IPS DF 19.7 (cell line): ENCODE measurements at regions not wholly inside any gene's neighbourhood (a gene's known extent, or its start where the extent isn't known, plus 50 kb on each side); places are given as distances from the start of the nearest gene placed in this dataset.
"Not testable (repeated sequence)": the region's sequence is repeated elsewhere in the genome, so short reads cannot be mapped to it uniquely, and the experiment has no call there.

Experiments
- DNase-seq: peaks from one replicate; pipeline ENCODE4 v3.0.0-alpha.2; 2013; ENCODE audit warnings: low read depth, low spot score

DNA sequence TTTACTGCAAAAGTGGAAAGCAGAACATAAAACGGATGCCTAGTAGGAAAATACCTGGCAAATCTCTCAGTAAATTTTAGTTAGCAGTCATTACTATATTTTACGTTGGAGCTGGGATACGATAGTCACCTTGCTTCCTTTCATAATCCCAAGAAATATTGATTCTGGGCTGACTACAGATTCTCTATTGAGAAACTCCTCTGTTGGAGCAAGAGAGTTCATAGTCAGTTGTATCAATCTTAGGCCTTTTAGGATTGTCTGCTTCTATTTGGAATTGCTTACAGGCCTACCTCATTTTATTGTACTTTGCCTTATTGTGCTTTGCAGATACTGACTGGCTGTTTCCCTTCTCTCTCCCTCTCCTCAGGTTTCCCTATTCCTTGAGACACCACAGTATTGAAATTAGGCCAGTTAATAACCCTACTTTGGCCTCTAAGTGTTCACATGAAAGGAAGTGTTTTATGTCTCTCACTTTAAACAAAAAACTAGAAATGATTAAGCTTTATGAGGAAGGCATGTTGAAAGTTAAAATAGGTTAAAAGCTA, 233.7 kb upstream of the TARS1 start:
- DNase-seq: no peak

DNA sequence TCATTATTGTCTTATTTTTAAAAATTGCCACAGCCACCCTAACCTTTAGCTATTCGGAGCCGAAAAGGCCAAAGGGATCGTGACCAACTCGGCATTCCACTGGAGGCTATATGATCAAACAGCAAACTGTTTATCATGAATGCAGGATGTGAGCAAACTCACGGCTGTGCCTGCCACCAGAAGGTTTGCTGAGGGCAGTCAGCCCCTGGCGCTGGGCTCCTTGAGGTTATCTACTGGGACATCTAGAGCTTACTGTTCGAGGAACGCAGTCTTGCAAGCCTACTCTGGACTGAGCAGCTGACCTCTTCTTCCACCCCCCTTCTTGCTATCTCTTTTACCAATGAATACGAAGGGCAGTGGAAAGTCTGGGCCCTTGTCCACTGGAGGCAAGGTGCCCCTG, 231.5 kb upstream of the TARS1 start:
- no peak for DNase-seq

DNA sequence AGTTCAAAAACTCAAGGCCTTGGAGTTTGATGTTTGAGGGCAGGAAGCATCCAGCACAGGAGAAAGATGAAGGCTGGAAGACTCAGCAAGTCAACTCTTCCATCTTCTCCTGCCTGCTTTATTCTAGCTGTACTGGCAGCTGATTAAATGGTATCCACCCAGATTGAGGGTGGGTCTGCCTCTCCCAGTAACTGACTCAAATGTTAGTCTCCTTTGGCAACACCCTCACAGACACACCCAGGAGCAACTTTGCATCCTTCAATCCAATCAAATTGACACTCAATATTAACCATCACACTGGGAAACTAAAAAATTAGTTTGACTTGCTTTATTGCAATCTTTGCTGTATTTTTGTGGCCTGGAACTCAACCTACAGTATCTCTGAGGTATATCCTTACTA, 230.5 kb upstream of the TARS1 start:
- not testable (repeated sequence) for DNase-seq

DNA sequence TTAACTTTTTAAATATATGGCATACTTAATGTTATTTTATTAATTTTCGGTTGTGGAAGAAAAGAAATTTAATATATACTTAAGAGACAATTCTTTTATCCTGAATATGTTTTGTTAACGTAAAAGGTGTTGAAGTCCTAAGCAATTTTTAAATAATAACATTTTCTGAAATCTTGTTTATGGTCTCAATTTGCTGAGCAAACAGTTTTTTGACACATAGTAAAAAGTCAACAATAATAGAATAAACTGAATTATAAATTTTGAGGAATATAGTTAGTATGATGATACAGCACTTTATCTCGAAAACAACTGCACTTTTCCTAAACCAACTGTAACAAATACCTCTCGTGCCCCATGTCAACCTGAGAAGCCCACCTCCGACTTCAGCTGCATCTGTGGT, 229.8 kb upstream of the TARS1 start:
- DNase-seq: no peak

DNA sequence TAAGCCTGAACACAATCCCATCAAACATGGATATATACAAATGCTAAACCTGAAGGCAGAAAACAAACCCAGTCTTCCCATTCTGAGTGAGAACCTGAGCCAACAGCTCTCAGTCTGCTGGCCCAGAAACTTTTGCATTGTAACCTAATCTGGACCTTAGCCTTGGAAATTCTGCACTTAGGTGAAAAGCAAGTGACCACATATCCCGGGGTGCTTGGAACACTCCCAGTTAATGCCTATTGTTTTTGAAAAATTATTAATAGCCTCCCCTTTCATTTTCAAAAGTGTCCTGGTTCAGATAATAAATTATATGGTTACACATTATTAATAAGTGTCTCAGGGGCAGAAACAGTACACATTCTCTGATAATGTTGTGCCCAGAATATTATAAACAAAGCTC, 228.3 kb upstream of the TARS1 start:
- DNase-seq: no peak

DNA sequence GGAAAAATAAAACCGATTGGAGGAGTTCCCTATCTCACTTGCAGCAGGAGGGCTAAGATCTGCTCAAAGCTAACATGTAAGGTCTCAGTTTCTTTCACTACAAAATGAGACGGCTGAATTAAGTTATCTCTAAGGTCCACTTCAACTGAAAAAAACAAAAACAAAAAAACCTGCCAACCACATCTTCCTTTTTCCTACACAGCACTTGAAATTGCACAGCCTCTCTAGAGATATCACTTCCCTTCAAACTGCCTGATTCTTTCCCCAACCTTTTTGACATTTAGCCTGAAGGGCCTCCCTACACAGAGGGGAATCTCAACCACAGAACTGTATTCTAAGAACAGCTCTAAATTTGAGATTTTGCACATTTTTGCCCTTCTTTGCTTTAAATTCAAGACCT, 227.9 kb upstream of the TARS1 start:
- DNase-seq: no peak

DNA sequence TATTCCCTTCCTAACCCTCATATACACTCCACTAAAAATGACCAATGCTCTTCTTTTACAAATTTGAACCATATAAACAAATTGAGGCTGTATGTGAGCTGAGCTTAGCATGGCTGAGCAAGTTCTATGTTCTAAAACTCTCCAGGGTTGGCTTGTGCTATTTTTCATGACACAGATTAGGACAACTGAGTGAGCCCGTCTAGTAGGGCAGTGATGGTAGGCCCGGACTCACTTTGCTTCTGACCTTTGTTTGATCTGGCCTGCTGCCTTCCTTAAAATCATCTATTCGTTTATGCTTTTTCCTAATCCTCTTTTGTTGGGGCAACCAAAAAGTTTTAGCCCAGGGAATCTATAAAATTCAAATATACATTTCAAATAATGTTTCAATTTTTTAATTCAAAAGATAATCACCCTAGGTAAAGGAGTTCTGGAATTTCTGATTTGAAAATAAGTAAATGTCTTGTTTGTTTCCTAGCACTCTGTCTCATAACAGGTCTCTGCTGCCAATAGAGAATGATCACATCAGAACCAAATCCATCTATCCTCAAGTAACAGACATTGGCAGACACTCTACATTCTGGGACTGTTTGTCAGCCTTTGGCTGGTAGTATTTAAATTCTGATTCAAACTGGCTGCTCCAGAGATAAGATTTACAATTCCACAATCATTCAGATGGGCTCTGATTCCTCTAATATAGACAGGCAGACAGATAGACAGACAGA, 217.0 kb upstream of the TARS1 start:
- no peak for DNase-seq

DNA sequence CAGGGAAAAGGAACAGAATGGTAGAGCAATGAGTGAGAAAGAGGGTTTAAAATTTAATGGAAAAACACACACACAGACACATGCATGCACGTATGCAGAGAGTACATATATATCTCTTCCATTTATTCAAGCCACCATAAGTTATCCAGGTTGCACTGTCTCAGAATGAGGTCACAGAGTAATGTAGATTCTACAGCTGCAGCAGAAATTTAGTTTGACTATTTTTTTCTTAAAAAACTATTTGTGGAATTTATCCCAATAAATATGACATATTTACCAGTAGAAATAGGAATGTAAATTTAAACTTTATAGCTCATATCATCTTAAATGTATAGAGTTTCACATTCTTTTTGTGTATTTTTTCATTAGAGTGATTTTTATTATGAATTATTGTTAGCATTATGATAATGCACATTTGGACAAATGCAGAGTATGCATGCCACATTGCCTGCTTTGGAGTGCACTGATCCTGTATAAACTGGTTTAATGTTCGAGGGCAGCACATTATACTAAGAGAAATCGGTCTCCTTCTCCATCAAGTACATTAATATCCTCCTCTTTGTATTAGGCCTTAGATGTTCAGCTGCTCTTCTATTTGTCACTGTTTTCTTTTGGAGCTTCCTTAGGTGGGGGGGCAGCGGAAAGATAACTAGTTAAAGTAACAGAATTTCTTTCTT, 216.3 kb upstream of the TARS1 start:
- no peak for DNase-seq

DNA sequence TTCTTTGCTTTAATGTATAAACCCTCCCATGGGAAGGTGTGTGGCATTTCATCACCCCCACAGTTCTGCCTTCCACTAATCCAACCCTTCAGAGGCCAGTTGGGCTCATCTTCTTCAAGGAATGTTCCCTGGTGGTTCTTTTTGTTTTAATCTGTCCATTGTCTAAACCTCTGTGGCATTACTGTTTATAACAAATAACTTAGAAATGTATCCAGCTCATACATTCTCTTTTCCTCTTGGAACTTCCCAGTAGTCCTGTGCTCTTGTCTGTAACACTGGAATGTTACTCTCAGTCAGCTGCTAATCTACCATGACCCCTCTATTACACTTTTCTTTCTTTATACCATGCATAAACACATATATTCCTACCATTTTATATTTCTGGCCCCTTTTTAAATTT, 213.5 kb upstream of the TARS1 start:
- DNase-seq: no peak

DNA sequence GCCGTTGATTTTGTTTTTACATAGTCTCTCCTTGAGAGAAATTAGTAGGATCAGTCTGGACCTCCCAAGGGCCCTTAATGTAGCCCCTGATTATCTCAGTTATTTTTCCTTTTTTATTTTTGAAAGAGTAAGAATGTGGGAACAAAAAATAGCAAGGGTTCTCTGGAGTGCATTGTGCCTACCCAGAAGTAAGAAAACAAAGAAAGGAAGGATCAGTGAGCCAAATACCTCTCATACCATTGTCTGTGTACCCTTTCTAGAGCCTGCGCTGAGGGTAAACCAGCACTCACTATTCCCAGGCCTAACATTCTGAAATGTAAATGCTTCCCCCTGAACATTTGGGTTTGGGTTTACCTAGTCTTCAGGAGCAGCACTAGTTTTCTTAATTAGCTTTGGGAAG, 213.0 kb upstream of the TARS1 start:
- peak; percentile 2 for DNase-seq

DNA sequence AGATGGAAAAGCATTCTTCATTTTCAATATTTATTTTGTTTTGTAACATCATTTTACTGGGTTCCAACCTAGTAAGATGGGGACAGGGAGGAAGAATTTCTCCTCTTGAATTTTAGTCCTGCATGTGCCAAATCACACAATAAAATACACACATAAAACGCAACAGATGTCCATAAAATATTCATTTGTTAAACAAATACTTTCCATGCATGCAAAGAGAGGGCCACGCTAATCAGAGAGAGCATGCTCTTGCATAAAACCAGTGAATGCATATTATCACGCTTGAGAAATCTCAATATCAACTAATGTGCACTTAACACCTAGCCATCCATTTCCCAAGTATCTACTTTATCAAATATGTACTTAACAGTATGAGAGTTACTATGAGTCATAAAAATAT, 212.6 kb upstream of the TARS1 start:
- no peak for DNase-seq

DNA sequence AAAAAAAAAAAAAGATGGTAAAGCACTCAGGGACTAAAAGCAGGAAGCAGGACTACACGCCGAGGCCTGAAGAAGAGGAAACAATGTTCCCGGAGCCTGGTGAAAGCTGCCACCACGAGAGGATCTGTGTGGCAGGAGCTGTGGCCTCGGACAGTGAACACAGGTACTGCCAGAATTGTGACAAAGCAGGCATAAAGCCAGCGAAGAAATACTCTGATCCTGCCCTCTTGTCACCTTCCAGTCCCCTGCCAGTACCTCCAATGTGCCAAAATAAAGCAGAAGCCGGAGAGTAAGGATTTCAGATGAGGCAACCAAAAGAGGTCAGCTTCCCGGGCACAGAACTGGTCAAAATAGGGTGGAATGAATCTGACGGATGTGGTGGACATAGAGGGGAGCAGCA, 211.5 kb upstream of the TARS1 start:
- DNase-seq: no peak

DNA sequence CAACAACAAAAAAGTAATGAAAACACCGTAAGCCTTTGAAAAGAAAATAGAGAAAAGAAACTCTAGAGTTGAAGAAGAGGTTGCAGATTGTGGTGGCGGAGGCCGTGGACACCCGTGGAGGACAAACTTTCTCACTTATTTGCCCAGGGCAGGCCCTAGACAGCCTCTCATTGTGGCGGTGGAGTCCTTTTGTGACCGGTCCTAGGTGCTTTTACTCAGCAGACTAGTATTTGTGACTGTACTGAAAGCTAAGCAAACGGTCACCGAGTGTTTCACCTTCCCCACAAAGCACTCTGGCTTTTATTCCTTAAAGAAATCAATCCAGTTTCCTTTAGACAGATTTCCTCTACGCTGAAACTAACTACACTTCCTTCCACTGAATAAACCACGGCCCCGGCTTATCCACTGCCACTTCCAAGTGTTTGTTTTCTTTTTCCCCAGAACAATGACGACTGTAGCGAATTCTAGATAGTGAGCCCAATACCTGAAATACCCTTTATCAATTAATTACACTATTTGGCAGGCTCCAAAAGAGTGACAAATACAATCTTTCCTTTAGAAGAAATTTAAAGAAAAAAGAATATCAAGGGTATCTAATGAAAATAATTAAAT, 210.2 kb upstream of the TARS1 start:
- no peak for DNase-seq

DNA sequence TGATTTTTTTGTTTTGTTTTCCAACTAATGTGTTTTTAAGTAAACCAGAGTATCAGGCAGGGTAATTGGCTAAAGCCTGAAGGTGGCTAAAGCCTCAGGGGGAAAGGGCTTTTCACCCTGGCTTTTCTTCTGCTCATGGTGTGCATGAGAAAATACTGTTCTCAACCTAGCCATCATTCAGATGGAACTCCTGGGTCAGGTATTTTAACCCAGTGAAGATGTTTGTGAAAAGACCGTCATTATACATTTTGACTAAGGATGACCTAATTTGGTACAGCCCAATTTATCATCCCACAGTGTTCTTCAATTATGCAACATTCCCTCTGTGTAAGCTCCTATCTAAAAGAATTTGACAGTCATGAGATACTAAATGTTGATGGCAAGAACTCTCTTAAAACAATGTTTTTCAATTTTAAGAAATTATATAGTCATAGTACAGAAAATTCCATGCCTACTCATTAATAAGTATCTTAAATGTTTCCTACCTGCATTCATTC, 209.5 kb upstream of the TARS1 start:
- no peak for DNase-seq

DNA sequence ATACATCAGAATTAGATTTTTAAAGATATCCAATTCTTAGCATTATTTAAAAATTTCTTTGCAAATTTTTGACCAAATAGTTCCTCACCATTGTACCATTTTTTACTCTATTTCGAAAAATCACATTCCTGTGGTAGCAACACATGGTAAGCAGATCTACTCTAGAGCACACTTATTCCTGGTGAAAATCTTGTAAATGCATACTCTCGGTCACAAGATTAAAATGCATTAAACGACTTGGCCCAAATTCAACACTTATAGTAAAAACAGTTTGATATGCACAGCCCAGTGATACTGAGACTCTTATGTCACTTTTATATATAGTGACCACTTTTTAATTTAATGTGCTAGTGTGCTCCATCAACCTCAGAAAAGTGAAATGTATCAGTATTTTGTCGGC, 208.8 kb upstream of the TARS1 start:
- no peak for DNase-seq

DNA sequence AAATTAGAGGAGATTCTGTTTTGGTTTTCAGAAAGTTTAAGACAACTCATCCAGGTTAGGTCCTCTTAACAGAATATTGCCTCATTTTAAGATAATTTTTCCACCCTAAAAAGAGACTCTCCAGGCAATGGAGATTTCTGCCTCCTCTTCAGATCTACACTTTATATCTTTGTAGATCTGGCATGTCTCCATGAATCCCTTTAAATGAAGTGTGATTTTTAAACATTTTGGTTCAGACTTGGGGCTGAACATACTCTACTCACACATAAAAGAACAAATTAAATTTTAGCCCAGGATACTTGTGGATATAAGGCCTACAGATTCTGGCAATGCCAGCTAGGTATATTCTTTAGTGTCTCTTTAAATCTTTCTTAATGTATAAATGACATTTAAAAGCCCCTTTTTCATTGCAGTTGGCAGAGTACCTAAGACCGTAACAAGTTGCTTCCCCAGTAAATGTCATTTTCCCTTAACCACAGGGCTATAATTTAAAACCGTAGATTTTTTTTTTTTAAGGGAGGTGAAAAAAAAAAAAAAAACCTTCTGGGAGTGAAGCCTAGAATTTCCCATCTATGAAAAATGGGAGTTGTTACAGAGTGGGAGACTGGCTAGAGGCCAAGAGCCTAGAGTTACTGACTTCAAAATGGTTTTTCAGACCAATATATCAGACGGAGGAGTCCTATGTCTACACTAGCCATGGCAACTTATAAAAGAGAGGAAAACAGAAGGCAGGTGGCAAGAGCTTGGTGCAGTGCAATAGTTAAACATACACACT, 207.8 kb upstream of the TARS1 start:
- no peak for DNase-seq

DNA sequence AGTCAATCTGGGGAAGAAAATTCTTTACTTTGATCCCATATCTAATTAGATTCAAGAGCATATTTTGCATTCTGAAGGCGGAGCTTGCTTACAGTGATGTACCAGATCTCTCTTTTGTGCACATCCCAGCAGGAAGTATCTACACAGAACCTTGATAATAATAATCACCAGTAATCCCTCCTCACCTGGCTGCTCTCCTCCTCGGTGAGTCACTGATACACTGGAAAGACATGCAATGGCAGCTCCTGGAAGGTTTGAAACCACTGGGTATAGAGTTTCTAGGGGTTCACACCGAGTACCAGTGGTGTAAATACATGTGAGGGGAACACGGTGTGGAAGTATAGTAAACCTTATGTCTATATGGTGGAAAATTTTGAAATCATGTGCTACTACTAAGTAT, 205.5 kb upstream of the TARS1 start:
- DNase-seq: no peak

DNA sequence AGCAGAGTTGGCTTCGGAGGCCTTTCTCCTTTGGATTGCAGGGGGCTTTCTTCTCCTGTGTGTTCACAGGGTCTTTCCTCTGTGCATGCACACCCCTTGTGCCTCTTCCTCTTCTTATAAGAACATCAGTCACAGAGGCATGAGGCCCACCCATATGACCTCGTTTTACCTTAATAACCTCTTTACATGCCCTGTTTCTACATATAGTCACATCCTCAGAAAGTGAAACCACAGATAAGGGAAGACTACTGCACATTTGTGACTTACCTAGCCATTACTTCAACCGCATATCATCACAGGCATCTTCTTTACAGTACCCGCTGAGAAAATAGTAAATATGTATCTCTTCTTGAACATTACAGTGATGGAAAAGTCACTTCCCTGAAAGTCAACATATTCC, 204.9 kb upstream of the TARS1 start:
- no peak for DNase-seq

DNA sequence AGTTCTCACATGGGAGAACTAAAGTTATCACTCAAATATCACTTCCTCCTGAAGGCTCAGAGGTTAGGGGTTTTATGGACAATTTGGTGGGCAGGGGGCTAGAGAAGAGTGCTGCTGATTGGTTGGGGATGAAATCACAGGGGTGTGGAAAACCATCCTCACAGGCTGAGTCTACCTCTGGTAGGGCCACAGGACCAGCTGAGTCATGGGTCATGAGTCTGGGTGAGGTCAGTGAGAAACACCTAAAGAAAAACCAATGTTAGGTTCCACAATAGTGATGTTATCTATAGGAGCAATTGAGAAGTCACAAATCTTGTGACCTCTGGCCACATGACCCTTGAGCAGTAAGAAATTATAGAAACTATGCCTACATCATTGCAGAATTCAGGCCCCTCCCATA, 203.3 kb upstream of the TARS1 start:
- DNase-seq: no peak

DNA sequence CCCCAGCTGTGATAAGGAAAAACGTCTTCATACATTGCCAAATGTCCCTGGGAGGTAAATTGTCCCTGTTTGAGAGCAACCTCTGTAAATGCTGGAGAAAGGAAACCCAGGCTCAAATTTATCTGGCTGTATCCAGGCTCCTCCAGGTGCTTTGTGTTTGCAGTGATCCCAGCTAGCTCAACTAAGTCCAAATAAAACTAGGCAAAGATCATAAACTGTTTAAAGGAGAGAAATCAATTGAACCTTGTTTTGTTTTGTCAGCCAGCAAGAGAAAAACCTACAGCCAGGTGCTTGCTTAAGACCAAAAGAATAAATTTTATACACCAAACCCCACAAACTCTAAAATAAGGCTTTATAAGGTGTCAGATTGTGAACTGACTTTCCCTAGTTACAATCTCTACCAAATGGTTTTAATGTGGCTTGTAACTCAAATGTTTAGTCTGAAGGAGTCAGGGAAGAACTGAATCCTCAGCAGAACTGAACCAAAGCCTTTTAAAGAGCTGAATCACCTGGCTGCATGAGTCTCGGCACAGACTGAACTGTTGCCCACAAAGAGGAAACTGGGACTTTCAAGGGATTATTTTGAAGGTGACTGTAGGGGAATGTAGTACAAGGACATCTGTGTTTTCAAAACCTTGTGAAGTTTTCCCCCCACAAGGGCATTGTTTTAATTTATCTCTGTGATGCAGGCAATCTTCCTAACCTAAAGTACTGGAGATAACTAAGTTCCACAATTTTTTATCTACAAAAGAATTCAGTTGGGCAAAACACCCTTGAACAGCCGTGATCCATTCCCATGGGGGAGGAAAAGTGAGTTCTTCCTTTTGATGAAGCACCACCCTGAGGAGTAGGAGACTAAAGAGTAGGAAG, 201.7 kb upstream of the TARS1 start:
- DNase-seq: no peak

DNA sequence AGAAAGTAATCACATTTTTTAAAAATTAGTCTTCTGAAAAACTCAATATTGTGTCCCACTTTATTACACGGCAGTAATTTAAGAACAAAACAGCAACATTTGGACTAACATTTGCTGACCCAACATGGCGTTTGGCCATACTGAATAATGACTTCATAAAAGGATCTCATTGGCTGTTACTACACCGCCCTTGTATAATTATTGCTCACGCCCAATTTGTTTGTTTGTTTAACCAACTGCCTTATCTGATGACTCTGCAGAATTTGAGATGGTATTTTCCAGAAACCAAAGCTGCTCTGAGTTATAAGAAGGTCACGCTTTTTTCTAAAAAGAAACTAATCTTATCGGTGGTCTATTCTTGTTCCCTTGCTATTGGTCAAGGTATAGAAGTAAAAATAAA, 200.2 kb upstream of the TARS1 start:
- DNase-seq: no peak
